HG03439 (cell line): ENCODE measurements at regions not wholly inside any gene's neighbourhood (a gene's known extent, or its start where the extent isn't known, plus 50 kb on each side); places are given as distances from the start of the nearest gene placed in this dataset.
"Not testable (repeated sequence)": the region's sequence is repeated elsewhere in the genome, so short reads cannot be mapped to it uniquely, and the experiment has no call there.

Experiments used
- ATAC-seq: cut with Tn5 transposase; IDR thresholded peaks from one replicate; pipeline ENCODE4 v1.9.1; 2021; ENCODE audit warnings: mild to moderate bottlenecking, moderate library complexity; ENCODE audit not compliant: unreplicated experiment

GRCh38 chr9:74403581-74403980, 93.6 kb upstream of the RORB start:
- no peak for ATAC-seq

DNA sequence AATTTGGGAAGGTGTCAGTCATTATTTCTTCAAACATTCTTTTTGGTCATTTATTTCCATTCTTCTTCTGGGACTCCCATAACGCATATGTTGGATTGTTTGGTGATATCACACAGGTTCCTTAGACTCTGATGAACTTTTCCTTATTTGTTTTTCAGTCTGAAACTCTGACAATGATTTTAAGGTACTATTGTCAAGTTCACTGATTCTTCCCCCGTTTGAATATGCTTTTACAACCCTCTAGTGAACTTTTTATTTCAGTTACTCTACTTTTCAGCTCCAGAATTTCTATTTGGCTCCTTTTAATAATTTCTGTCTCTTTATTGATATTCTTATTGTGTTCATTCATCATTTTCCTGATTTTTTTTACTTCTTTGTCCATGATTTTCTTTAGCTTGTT, 92.5 kb upstream of the RORB start:
- no peak for ATAC-seq

DNA sequence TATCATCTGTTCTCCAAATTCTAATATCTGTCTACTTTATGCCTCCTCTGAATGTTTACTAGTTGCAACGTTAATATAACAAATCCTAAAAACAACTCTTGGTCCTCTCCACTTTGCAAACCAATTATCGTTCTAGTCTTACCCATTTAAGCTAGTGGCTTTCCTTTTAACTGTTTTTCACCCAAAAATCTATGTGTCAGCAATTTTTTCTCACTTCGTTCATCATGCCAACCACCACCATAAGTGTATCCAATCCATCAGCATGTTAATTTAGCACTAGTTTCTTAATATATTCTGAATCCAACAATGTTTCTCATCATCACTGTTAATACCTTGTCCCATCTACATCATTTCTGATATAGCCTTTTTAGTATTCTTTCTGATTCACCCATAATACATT, 90.0 kb upstream of the RORB start:
- no peak for ATAC-seq

- ATAC-seq = no peak
These were observed 84.7 kb upstream of the RORB start for GRCh38 chr9:74412236-74412979.

DNA sequence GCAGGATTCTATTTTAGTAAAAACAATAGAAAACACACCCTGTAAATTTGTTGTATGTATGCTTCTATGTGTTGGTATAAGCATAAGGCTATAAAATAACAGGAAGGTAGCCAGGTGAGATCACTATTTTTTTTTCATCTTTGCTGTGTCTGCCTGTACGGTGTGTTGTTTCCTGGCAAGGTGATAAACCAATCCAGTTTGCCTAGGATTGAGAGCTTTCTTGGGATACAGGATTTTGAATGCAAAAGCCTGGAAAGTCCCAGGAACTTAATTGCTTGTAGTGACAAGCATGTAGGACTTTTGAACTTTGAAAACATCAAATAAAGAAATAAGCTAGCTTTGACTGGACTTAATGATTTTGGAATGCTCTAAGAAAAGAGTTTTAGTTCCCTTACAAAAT, 83.3 kb upstream of the RORB start:
- ATAC-seq = no peak

DNA sequence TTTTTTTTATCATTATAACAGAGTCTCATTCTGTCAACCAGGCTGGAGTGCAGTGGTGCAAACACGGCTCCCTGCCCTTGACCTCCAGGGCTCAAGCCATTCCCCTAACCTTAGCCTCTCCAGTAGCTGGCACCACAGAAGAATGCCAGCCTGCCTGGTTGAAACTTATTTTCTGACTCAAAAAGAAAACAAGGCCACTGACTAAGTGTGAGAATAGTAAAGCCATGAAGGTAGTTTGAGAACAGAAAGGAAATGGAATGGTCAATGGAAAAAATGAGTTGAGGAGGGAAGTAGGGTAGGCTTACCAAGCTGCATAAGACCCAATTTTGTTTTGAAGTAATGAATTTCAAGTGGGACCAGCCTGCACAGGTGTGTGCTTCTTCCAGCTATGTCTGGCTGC, 82.8 kb upstream of the RORB start:
- no peak for ATAC-seq

- no peak for ATAC-seq
These were observed 81.1 kb upstream of the RORB start for GRCh38 chr9:74415995-74416394.

DNA sequence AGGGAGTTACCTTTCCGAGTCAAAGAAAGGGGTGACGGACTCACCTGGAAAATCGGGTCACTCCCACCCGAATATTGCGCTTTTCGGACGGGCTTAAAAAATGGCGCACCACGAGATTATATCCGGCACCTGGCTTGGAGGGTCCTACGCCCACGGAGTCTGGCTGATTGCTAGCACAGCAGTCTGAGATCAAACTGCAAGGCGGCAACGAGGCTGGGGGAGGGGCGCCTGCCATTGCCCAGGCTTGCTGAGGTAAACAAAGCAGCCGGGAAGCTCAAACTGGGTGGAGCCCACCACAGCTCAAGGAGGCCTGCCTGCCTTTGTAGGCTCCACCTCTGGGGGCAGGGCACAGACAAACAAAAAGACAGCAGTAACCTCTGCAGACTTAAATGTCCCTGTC, 72.6 kb upstream of the RORB start:
- ATAC-seq = not testable (repeated sequence)

- ATAC-seq = no peak
These were observed 65.7 kb upstream of the RORB start for GRCh38 chr9:74431467-74431866.

DNA sequence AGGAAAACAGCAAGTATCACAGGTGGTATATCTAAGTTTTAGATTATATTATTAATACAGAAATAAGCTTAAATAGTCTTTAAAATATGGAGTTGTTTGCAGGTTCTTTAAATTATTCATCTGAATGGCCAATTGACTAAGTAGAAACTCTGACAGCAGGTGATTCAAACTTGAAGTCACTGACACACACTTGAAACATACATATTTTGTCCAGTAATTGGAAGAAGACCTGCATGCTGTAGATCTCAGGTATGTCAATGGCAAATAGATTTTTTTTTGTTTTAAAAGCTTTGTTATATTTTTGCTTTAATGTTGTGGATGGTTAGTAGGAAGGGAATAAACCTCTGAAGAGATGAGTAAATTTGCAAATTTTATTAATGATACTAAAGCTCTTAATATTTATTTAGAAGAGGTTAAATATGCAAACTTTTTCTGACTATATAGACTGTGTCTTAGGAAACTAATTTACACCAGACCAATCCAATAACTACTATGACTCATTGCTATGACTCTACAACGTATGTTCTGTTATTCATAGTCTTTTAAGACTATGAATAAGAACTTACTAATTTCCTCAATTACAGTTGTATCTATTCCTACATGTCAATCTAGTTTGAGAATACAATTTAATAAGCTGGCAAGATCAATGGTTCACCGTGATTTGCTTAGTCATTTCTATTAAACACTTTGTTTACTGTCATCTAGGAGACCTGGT, 53.9 kb upstream of the RORB start:
- ATAC-seq = no peak

GRCh38 chr9:74444369-74444768, 52.8 kb upstream of the RORB start:
- no peak for ATAC-seq
